Bone marrow (tissue), 2 donors: ENCODE measurements at regions not wholly inside any gene's neighbourhood (a gene's known extent, or its start where the extent isn't known, plus 50 kb on each side); places are given as distances from the start of the nearest gene placed in this dataset.
"Not testable (repeated sequence)": the region's sequence is repeated elsewhere in the genome, so short reads cannot be mapped to it uniquely, and the experiment has no call there.

Source experiments
- DNase-seq, 2 donors: peaks; one replicate each; lab custom pipeline; 2025; lab: John Stamatoyannopoulos, UW

DNA sequence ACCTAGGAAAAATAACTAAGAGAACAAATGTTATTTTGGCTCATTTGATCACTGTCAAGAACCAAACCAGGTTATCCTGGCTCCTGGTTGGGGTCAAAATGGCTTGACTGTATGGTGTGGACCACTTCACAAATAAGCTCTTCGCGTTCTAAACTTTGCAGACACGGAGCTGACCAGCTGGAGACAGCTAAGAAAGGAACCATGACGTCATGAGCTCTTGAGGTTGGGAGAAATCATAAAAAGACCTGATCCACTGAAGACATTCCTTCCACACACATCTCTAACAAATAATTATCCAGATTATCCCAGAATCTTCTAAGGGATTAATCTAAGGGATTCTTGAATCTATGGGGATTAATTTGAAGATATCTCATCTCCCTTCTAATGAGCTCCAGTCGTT lies 321.5 kb upstream of the IGF1R start:
- DNase-seq, result no peak

DNA sequence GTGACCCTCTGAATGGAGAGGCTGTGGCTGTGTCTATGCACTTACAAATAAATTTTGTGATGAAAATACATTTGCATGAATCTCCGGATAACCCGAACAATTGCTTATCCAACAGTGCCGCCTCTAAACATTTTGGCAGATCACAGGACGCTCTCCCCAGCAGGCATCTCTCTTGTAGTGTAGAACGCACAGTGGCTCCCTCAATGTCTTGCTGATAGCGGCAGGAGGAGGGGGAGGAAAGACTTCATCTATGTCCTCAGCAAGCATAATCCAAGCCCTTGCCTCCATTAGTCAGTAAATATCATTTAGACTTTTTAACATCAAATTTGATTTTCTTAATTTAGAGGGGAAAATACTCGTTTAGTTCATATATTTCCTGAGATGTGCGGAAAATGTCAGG lies 318.1 kb upstream of the IGF1R start:
- DNase-seq, result no peak

DNA sequence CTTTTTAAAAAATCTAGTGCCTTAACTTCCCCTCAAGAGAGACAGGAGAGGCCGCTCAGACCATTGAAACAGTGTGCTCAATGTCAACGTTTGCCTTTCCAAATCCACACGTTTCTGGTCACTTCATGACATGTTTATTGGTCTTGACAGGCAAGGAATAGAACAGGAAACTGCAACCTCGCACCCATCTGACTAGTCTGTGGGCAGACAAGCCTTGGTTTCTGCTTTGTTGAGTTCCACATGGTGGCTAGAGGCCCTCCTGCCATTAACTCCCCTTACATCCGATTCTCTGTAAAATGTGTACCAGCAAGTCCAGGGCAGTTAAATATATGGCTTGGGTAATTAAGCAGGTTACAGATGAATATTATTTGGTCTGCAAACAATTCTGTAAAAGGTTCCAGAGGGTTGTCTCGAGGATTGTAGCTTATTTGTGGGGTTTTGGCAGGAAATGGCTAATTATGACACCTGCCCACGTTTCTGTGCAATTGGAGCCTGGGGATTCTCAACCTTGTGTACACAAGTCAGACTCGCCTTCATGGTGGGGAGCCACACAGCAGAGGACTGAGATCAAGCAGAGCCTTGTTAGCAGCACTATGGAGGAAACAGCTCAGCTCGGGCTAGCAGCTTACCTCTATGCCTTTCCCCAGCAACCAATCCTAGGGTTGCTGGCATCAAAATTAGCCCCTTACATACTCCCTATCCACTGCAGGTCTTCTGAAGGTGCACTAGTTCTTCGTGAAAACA lies 317.5 kb upstream of the IGF1R start:
- DNase-seq, result no peak

- no peak for DNase-seq
Observed at GRCh38 chr15:98331676-98332075, 316.7 kb upstream of the IGF1R start.

DNA sequence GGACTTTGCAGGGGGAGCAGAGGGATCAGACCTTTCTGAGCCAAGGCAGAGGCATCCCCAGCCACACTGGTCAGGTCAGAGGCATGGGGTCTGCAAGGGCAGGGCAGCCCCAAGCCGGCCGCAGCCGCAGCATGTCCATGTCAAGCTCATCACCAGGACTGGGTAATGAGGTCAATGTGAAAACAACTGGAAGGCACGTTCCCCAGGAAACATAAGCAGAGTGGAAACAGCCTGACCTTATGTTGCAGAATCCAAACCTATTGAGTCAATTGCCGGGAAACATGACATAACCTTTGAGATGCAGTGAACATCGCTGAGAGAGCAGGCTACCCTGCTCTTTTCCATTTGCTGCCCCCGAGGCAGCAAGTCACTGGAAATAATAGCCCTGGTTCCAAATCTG lies 315.1 kb upstream of the IGF1R start:
- DNase-seq, result no peak

DNA sequence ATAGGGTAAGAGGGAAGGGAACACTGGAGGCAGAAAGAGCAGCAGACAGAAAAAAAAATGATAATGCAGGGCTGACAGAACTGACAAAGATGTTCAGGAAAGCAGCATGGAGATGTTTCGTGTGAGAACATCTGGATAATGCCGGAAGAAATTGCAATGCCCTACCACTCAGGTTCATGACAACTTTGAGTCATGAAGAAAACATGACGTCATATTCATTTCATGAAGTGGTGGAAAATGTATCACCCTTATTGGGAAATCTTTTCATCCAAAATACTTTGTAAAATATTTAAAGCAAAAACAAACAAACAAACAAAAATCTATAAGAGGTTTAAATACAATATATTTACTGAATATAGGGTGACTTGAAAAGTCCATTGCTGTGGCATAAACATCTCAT lies 305.4 kb upstream of the IGF1R start:
- no peak for DNase-seq

GRCh38 chr15:98344591-98344990 lies 303.7 kb upstream of the IGF1R start:
- DNase-seq, result no peak

GRCh38 chr15:98347001-98347400 lies 301.3 kb upstream of the IGF1R start:
- no peak for DNase-seq

- no peak for DNase-seq
Observed at GRCh38 chr15:98347866-98348265, 300.5 kb upstream of the IGF1R start.

DNA sequence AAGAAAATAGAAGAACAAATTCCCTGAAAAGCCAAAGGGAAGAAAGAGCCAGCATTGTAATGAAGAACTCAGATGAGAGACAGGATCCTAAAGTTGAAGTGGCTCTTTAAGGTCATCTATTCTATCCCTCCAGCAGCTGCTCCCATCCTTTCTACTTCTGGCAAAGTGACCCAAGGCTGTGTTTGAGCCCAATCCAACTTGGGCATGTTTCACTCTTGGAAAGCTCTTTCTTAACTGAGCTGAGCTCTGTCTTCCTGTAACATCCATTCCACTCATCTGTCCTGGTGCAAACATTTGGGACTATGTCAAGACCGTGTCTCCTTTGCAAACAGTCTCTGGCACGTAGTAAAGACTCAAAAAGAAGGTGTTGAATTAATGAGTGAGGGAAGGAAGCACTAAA lies 298.1 kb upstream of the IGF1R start:
- no peak for DNase-seq

DNA sequence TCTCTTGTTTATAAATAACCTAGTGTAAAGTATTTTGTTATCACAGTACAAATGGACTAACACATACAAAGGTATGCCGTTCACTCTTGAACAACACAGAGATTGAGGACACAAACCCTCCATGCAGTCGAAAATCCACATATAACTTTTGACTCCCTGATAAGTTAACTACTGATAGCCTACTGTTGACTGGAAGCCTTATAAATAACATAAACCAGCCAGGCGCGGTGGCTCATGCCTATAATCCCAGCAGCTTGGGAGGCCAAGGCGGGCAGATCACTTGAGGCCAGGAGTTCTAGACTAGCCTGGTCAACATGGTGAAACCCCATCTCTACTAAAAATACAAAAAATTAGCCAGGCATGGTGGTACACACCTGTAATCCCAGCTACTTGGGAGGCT lies 290.1 kb upstream of the IGF1R start:
- DNase-seq, result not testable (repeated sequence)

- no peak for DNase-seq
Observed at GRCh38 chr15:98358971-98359370, 289.4 kb upstream of the IGF1R start.

DNA sequence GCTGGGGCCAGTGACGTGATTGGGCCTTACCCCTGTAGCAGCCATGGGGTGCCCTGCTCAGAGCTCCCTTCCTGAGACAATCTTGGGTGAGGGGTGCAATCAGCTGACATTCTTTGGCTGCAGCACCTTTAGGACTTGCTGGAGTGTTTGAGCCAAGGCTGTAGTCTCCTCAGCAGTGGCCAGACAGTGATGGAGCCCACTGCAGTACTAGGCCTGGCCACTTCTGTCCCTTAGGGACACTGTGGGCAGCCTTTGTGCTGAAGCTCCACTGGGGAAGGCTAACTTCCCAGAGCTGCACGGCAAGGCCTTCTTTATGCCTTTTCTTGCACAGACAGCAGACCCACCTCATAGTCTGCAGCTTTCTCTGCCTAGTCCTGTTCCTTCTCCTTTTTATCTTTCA lies 284.9 kb upstream of the IGF1R start:
- DNase-seq, result no peak

- no peak for DNase-seq
Observed at GRCh38 chr15:98363955-98364354, 284.4 kb upstream of the IGF1R start.

- DNase-seq, result no peak
Observed at GRCh38 chr15:98369081-98369716, 279.1 kb upstream of the IGF1R start.

- DNase-seq, result no peak
Observed at GRCh38 chr15:98375513-98376340, 272.6 kb upstream of the IGF1R start.

DNA sequence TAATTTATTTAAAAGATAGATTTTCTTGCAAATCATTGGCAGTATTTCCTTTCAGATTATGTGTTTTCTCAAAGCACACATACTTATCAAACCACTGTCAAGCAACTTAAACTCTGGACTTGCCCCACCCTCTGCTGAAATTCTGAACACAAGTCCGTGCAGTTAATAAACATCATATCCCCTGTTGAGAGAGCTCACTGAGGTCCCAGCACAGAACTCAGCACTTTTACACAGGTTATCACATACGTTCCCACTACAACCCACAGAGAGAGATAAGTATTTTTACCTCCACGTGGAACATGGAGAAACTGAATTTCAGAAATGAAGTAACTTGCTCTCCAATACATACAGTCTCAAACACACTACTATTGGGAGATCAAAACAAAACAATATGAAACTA lies 267.6 kb upstream of the IGF1R start:
- DNase-seq, result no peak

DNA sequence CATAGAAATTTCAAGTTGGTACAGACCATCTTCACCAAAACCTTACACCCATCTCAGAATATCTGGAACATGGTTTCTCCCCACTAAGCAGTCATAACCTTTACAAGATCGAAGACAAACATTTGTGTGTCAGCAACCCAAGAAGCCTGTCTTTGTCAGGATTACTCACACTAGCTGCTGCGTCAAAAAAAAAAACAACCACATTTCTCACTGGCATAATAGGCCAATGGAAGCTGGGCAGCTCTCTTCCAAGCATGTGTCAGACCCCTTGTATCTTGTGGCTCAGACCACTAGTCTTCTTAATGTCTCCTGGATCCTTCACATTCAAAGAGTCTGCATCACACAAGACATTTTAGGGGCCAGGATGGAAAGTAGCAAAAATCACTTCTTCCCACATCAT lies 266.9 kb upstream of the IGF1R start:
- DNase-seq, result no peak

DNA sequence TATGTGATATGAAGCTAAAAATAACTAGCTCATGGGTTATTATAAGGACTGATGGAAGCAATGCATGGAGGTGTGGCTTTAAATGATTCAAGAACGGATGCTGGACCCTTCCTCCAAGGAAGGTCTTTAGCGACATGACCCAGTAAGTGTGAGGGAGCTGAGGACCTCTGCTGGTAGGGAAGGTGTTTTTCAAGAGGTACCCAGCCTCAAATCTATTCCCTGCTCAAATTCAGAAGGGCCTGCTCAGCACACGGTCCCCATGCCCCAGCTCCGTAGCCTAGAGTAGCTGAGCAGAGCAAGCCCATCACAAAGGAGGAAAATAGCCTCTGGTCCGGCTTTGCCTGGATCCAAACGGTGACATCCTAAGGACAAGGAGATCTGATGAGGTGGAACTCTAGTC lies 266.2 kb upstream of the IGF1R start:
- DNase-seq, result no peak

DNA sequence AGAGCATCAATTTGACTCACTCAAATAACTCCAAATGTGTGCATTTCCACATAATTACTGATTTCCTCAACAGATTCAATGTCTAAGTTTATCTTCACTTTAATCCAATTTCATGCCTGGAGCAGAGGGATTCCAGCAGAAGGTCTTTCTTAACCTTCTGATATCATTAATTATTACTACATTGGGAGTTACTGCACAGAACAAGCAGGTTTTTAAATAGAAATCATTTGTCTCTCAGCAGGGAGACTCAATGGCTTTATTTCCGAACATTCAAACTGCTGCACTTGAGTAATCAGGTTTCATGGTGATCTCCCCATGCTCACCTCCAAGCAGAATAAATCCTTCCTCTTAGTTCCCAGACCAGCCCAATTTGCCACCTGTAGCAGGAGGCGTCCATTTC lies 264.8 kb upstream of the IGF1R start:
- no peak for DNase-seq

DNA sequence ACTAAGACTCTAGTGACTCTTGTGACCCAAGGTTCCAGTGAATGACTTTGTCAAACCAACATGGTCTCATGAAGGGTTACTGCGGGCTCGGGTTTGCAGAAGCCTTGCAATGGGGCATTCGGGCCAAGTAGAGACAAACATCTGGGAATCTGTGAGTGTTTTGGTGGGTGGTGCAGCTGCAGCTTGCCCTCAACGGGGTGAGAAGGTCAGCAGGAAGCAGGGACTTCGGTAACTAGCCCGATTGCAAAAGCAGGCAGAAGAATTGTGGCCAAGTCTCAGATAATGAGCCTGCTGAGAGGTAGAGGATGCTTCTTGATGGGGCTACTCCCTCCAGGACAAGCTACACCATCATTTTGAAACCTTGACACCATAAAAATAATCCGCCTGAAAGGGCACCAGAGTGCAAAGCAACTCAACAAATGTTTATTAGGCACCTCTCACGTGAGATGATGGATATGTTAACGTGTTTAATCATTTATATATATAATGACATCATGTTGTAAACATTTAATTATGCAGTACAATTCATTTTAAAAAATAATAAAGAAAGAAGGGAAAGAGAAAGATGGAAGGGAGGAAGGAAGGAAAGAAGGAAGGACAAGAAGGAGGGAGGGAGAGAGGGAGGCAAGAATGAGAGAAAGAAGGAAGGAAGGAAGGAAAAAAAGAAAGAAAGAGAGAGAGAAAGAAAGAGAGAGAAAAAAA lies 263.9 kb upstream of the IGF1R start:
- no peak for DNase-seq

DNA sequence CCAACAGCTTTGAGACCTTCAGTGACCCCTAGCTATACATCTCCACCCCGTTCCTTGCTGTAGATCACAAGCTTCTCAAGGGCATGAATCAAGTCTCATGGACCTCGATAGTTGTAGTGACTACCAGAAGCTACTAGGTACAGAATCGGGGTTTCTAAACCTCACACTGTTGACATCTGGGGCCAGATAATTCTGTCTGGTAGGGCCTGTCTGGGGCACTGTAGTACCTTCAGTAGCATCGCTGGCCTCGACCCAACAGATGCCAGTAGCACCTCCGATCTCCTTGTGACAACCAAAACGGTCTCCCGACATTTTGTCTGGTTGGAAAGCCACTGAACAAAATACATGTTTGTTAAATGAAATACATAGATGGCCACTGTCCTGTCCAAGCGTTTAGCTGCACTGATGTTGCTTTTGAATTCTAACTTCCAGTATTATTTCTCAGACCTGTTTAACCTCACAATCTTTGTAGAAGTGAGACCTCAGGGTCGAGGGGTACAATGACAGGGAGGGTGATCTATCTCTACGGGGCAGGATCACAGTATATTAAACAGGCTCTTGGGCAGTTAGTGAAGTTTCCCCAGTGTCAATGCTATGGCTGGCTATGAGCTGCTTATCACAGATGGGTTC lies 262.5 kb upstream of the IGF1R start:
- DNase-seq, result no peak
